OCI-LY7 (cell line): ENCODE measurements at regions not wholly inside any gene's neighbourhood (a gene's known extent, or its start where the extent isn't known, plus 50 kb on each side); places are given as distances from the start of the nearest gene placed in this dataset.

Source experiments
- BruUV-seq: library from RNA; stranded (reverse); fragments of 400-500 nt; replicated peaks from 2 replicates; lab custom pipeline; 2021; lab: Mats Ljungman, UMichigan
- CTCF ChIA-PET: fragments of 300-600 bp; sonication (Branson Sonifier 250); formaldehyde crosslinking; loops from one replicate; lab custom pipeline; 2022; ENCODE audit warnings: antibody characterized with exemption; ENCODE audit not compliant: unreplicated experiment; lab: Charles Lee
- POLR2A ChIA-PET: fragments of 300-600 bp; sonication (Branson Sonifier 250); formaldehyde crosslinking; loops from one replicate; lab custom pipeline; 2022; ENCODE audit warnings: antibody characterized with exemption; lab: Charles Lee
- DNase-seq: peaks from one replicate; pipeline ENCODE4 v3.0.0-alpha.2; 2015; ENCODE audit warnings: low spot score
- H2AFZ ChIP-seq: fragments of 200-600 bp; sonication (generic), shearing (Covaris generic); 2 replicates; pipeline ENCODE4 v1.6.1; 2014; ENCODE audit warnings: mild to moderate bottlenecking, antibody characterized with exemption, low read length, moderate library complexity
- H3K27ac ChIP-seq: fragments of 200-600 bp; sonication (generic); 2 replicates; pipeline ENCODE4 v1.5.1; 2014; ENCODE audit warnings: mixed run types, low read depth, mild to moderate bottlenecking, moderate library complexity, low read length, inconsistent platforms; ENCODE audit not compliant: poor library complexity, severe bottlenecking
- H3K36me3 ChIP-seq: fragments of 200-600 bp; sonication (generic); 2 replicates; pipeline ENCODE4 v1.6.1; 2014; ENCODE audit warnings: mild to moderate bottlenecking, antibody characterized with exemption, low read length, moderate library complexity, mixed read lengths; ENCODE audit not compliant: insufficient read depth
- H3K4me1 ChIP-seq: fragments of 200-600 bp; sonication (generic); 2 replicates; pipeline ENCODE4 v1.5.1; 2014; ENCODE audit warnings: mild to moderate bottlenecking, low read length; ENCODE audit not compliant: insufficient read depth, poor library complexity, severe bottlenecking
- H3K4me2 ChIP-seq: fragments of 200-600 bp; sonication (generic); 2 replicates; pipeline ENCODE4 v1.6.1; 2014; ENCODE audit warnings: mild to moderate bottlenecking, low read length
- H3K4me3 ChIP-seq: fragments of 200-600 bp; sonication (generic); 2 replicates; pipeline ENCODE4 v1.5.1; 2014; ENCODE audit warnings: mild to moderate bottlenecking, low read depth, low read length; ENCODE audit not compliant: poor library complexity, severe bottlenecking
- H3K79me2 ChIP-seq: fragments of 200-600 bp; sonication (generic); 2 replicates; pipeline ENCODE4 v1.6.1; 2016; ENCODE audit warnings: low read depth, mild to moderate bottlenecking, low read length, moderate library complexity, mixed read lengths; ENCODE audit not compliant: insufficient read depth
- H3K9me2 ChIP-seq: fragments of 200-600 bp; sonication (generic); 2 replicates; pipeline ENCODE4 v1.6.1; 2016; ENCODE audit warnings: mild to moderate bottlenecking, low read length, mixed read lengths; ENCODE audit not compliant: insufficient read depth
- H3K9me3 ChIP-seq: fragments of 200-600 bp; sonication (generic); 2 replicates; pipeline ENCODE4 v1.6.1; 2014; ENCODE audit warnings: mild to moderate bottlenecking, mixed run types, low read length, mixed read lengths
- H4K20me1 ChIP-seq: fragments of 200-600 bp; sonication (generic); 2 replicates; pipeline ENCODE4 v1.6.1; 2014; ENCODE audit warnings: mild to moderate bottlenecking, antibody characterized with exemption, low read length, moderate library complexity, mixed read lengths; ENCODE audit not compliant: insufficient read depth
- CTCF ChIP-seq: fragments of 200-600 bp; sonication (generic); conservative IDR thresholded peaks from 2 replicates; pipeline ENCODE4 v1.5.1; 2014; ENCODE audit warnings: mild to moderate bottlenecking, antibody characterized with exemption, low read length, moderate library complexity, mixed read lengths
- EZH2phosphoT487 ChIP-seq: fragments of 200-600 bp; sonication (generic); IDR thresholded peaks from 2 replicates; pipeline ENCODE4 v1.6.1; 2018; ENCODE audit warnings: low read depth, borderline replicate concordance, mild to moderate bottlenecking, mixed run types, antibody characterized with exemption, low read length, moderate library complexity, mixed read lengths
- intact Hi-C: fragments of 100-400 bp; cut with micrococcal nuclease; formaldehyde crosslinking; loops from one replicate; pipeline ENCODE4 v1.10.0; 2022; ENCODE audit not compliant: unreplicated experiment

- Histone ChIP-seq H3K36me3 (no peaks in the 10 kb centered on the region), H3K4me2 (no peak overlapping the region), H3K9me3 (no peaks in the 10 kb centered on the region), H3K4me1 (no peaks in the 10 kb centered on the region), H3K9me2 (no peaks in the 10 kb centered on the region), H3K4me3 (no peak overlapping the region), H4K20me1 (no peaks in the 10 kb centered on the region), H2AFZ (no peak overlapping the region), H3K79me2 (no peaks in the 10 kb centered on the region), H3K27ac (no peak overlapping the region)
- ChIA-PET POLR2A (interaction anchor here (0.6 kb wide), 1 partner anchor 31 kb away, joined by 3 read pairs; no protein-coding TSS in a partner anchor), CTCF (no interaction called here)
- intact Hi-C loops: no loop called here
- TF ChIP-seq CTCF (no peak), EZH2phosphoT487 (no peak)
- DNase-seq: no peak
- BruUV-seq: no TSS peak
Observed at GRCh38 chr1:165039996-165040395, 316.5 kb downstream of the LMX1A start.

- no peaks in the 10 kb centered on the region for H3K4me1 ChIP-seq
- BruUV-seq: no TSS peak
- POLR2A ChIA-PET: no interaction called here
- no peaks in the 10 kb centered on the region for H3K36me3 ChIP-seq
- no peak overlapping the region for H3K4me2 ChIP-seq
- intact Hi-C loops: no loop called here
- H2AFZ ChIP-seq: no peak overlapping the region
- DNase-seq: no peak
- H3K9me3 ChIP-seq: no peaks in the 10 kb centered on the region
- TF ChIP-seq CTCF: no peak
- TF ChIP-seq EZH2phosphoT487: no peak
- CTCF ChIA-PET: no interaction called here
- no peak overlapping the region for H3K27ac ChIP-seq
- no peak overlapping the region for H3K4me3 ChIP-seq
- H4K20me1 ChIP-seq: no peaks in the 10 kb centered on the region
- no peaks in the 10 kb centered on the region for H3K9me2 ChIP-seq
- no peaks in the 10 kb centered on the region for H3K79me2 ChIP-seq
Observed at GRCh38 chr1:165036403-165036802, 320.1 kb downstream of the LMX1A start.

GRCh38 chr1:165034136-165034809 is 322.2 kb downstream of the LMX1A start:
- H3K4me2 ChIP-seq: no peak overlapping the region
- no peaks in the 10 kb centered on the region for H3K36me3 ChIP-seq
- CTCF ChIA-PET: no interaction called here
- no peak overlapping the region for H2AFZ ChIP-seq
- no peak for TF ChIP-seq CTCF
- TF ChIP-seq EZH2phosphoT487: no peak
- H3K9me2 ChIP-seq: no peaks in the 10 kb centered on the region
- no peak overlapping the region for H3K4me3 ChIP-seq
- no peaks in the 10 kb centered on the region for H3K4me1 ChIP-seq
- no TSS peak for BruUV-seq
- H3K9me3 ChIP-seq: no peaks in the 10 kb centered on the region
- H4K20me1 ChIP-seq: no peaks in the 10 kb centered on the region
- no peak for DNase-seq
- H3K79me2 ChIP-seq: no peaks in the 10 kb centered on the region
- H3K27ac ChIP-seq: no peak overlapping the region
- intact Hi-C loops: no loop called here
- POLR2A ChIA-PET: no interaction called here
